Liver (tissue), 8 donors: ENCODE measurements at regions not wholly inside any gene's neighbourhood (a gene's known extent, or its start where the extent isn't known, plus 50 kb on each side); places are given as distances from the start of the nearest gene placed in this dataset.

ENCODE experiments used
- DNase-seq: peaks from one replicate; pipeline ENCODE4 v3.0.0-alpha.2; 2017; ENCODE audit warnings: low spot score
- H3K27ac ChIP-seq, 2 donors: one replicate each; pipeline ENCODE4 v1.7.0; 2013; ENCODE audit warnings: inconsistent platforms in 2 of 2, low read length in 2 of 2, control low read depth in 1 of 2, low read depth in 1 of 2, mild to moderate bottlenecking in 1 of 2
- H3K27me3 ChIP-seq, 4 donors: one replicate each; pipeline versions ENCODE4 v1.6.1 to v1.7.0; 2013; ENCODE audit warnings: low read length in 3 of 4, inconsistent platforms in 1 of 4, mild to moderate bottlenecking in 1 of 4, moderate library complexity in 1 of 4; ENCODE audit not compliant: control insufficient read depth in 4 of 4, insufficient read depth in 4 of 4
- H3K36me3 ChIP-seq, 4 donors: one replicate each; pipeline versions ENCODE4 v1.6.1 to v1.7.0; 2013; ENCODE audit warnings: low read length in 3 of 4, mild to moderate bottlenecking in 3 of 4, low read depth in 1 of 4, moderate library complexity in 1 of 4; ENCODE audit not compliant: control insufficient read depth in 4 of 4, insufficient read depth in 3 of 4
- H3K4me1 ChIP-seq, 4 donors: one replicate each; pipeline versions ENCODE4 v1.6.1 to v1.7.0; 2013; ENCODE audit warnings: low read length in 3 of 4, mild to moderate bottlenecking in 3 of 4, moderate library complexity in 1 of 4; ENCODE audit not compliant: control insufficient read depth in 4 of 4, insufficient read depth in 4 of 4
- H3K4me3 ChIP-seq, 3 donors: one replicate each; pipeline versions ENCODE4 v1.6.1 to v1.7.0; 2013; ENCODE audit warnings: low read length in 3 of 3, control low read depth in 1 of 3, low read depth in 1 of 3, mild to moderate bottlenecking in 1 of 3
- H3K9ac ChIP-seq, 2 donors: one replicate each; pipeline ENCODE4 v1.7.0; 2013; ENCODE audit warnings: low read length in 2 of 2, mild to moderate bottlenecking in 2 of 2, moderate library complexity in 2 of 2, control low read depth in 1 of 2, low read depth in 1 of 2
- H3K9me3 ChIP-seq, 4 donors: one replicate each; pipeline versions ENCODE4 v1.6.1 to v1.7.0; 2013; ENCODE audit warnings: low read length in 3 of 4; ENCODE audit not compliant: control insufficient read depth in 4 of 4
- EGR1 ChIP-seq, 2 donors: IDR thresholded peaks; 2 replicates each; pipeline ENCODE4 v1.6.1; 2016 to 2018; ENCODE audit warnings: antibody characterized with exemption in 2 of 2, low read depth in 2 of 2
- FOXA1 ChIP-seq: IDR thresholded peaks from 2 replicates; pipeline ENCODE4 v1.6.1; 2016; ENCODE audit warnings: antibody characterized with exemption
- GABPA ChIP-seq, 2 donors: IDR thresholded peaks in 1 of 2; conservative IDR thresholded peaks in 1 of 2; 2 replicates each; pipeline ENCODE4 v1.6.1; 2016; ENCODE audit warnings: antibody characterized with exemption in 2 of 2, mild to moderate bottlenecking in 1 of 2, moderate library complexity in 1 of 2
- HNF4A ChIP-seq, 2 donors: conservative IDR thresholded peaks; 2 replicates each; pipeline ENCODE4 v1.6.1; 2016; ENCODE audit warnings: antibody characterized with exemption in 2 of 2, mild to moderate bottlenecking in 2 of 2
- HNF4G ChIP-seq: IDR thresholded peaks from 2 replicates; pipeline ENCODE4 v1.6.1; 2016; ENCODE audit warnings: antibody characterized with exemption
- NR2F2 ChIP-seq: IDR thresholded peaks from 2 replicates; pipeline ENCODE4 v1.6.1; 2016; ENCODE audit warnings: antibody characterized with exemption
- RAD21 ChIP-seq, 2 donors: IDR thresholded peaks; 2 replicates each; pipeline ENCODE4 v1.6.1; 2016; ENCODE audit warnings: antibody characterized with exemption in 2 of 2, mild to moderate bottlenecking in 2 of 2
- RXRA ChIP-seq, 2 donors: IDR thresholded peaks; 2 replicates each; pipeline ENCODE4 v1.6.1; 2017 to 2018; ENCODE audit warnings: antibody characterized with exemption in 2 of 2, mild to moderate bottlenecking in 1 of 2
- SP1 ChIP-seq: IDR thresholded peaks from 2 replicates; pipeline ENCODE4 v1.6.1; 2018; ENCODE audit warnings: antibody characterized with exemption, mild to moderate bottlenecking
- TAF1 ChIP-seq: conservative IDR thresholded peaks from 2 replicates; pipeline ENCODE4 v1.6.1; 2016; ENCODE audit warnings: antibody characterized with exemption, mild to moderate bottlenecking
- YY1 ChIP-seq: IDR thresholded peaks from 2 replicates; pipeline ENCODE4 v1.6.1; 2016; ENCODE audit warnings: antibody characterized with exemption, mild to moderate bottlenecking
- ZBTB33 ChIP-seq: IDR thresholded peaks from 2 replicates; pipeline ENCODE4 v1.6.1; 2016; ENCODE audit warnings: antibody characterized with exemption
- WGBS: extraction: QIAGEN DNeasy Blood & Tissue Kit; methylation state at CpG from one replicate; pipeline ENCODE4 v1.1.7; 2013; 5-methylcytosine and 5-hydroxymethylcytosine counted together
- TF ChIP-seq, protein P1 (sequence below): IDR thresholded peaks from 2 replicates; pipeline ENCODE4 v1.6.1; 2016; ENCODE audit warnings: antibody characterized with exemption
- TF ChIP-seq, protein P2 (sequence below): fragments of 150-350 bp; IDR thresholded peaks from 2 replicates; pipeline ENCODE4 v1.5.1; 2017; ENCODE audit warnings: improper control_type of control experiment, low read depth, low read length; ENCODE audit not compliant: missing input control
- TF ChIP-seq, protein P3 (sequence below): IDR thresholded peaks from 2 replicates; pipeline ENCODE4 v1.6.1; 2016; ENCODE audit warnings: antibody characterized with exemption, mild to moderate bottlenecking
- donor health status: healthy.
- donor health status: healthy.
- donor health status: healthy.
- donor health status: healthy.
- donor health status: healthy.

GRCh38 chr16:66099306-66099705 is 267.2 kb upstream of the CDH5 start (continued):
- TF ChIP-seq, protein P1, sequence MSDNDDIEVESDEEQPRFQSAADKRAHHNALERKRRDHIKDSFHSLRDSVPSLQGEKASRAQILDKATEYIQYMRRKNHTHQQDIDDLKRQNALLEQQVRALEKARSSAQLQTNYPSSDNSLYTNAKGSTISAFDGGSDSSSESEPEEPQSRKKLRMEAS, result no peak
- TF ChIP-seq RXRA (IDR thresholded peaks at IDR 0.05) (no peak), TAF1 (no peak), NR2F2 (no peak)

DNA sequence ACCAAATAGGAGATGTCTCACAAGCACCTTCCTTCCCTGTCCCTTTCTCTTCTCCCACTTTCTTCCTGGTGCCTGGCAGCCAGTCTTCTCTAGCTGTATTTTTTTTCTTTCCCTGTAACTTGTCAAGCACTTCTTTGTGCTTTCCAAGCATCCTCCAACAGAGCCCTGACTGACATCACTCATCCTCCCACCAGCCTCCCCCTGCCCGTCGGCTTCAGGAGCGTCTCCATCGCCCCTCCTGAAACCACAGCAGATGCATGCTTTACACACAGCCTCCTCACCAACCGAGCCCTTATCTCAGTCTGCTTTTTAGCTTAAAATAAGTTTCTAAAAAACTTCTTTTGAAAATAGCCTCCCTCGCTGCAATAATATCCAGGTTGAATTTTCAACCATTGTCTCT is 268.7 kb upstream of the CDH5 start:
- Histone ChIP-seq H3K4me3 (no peak overlapping the region), H3K9ac (no peak overlapping the region), H3K4me1 (no peaks in the 10 kb centered on the region), H3K36me3 (no peaks in the 10 kb centered on the region), H3K27ac (no peak overlapping the region), H3K9me3 (no peaks in the 10 kb centered on the region), H3K27me3 (no peaks in the 10 kb centered on the region)
- WGBS, result 52% methylated on average over 6 of the region's 6 CpGs
- DNase-seq, result no peak
- TF ChIP-seq EGR1 (IDR thresholded peaks at IDR 0.05; ENCODE audit: low read depth in 2 of 2), result no peak
- no peak for TF ChIP-seq ZBTB33
- TF ChIP-seq GABPA (IDR thresholded peaks at IDR 0.05 in 1 of 2, conservative IDR thresholded peaks at IDR 0.05 in 1 of 2), result no peak
- no peak for TF ChIP-seq RAD21 (IDR thresholded peaks at IDR 0.05)
- no peak for TF ChIP-seq FOXA1
- TF ChIP-seq RXRA (IDR thresholded peaks at IDR 0.05), result no peak
- TF ChIP-seq, protein P2, sequence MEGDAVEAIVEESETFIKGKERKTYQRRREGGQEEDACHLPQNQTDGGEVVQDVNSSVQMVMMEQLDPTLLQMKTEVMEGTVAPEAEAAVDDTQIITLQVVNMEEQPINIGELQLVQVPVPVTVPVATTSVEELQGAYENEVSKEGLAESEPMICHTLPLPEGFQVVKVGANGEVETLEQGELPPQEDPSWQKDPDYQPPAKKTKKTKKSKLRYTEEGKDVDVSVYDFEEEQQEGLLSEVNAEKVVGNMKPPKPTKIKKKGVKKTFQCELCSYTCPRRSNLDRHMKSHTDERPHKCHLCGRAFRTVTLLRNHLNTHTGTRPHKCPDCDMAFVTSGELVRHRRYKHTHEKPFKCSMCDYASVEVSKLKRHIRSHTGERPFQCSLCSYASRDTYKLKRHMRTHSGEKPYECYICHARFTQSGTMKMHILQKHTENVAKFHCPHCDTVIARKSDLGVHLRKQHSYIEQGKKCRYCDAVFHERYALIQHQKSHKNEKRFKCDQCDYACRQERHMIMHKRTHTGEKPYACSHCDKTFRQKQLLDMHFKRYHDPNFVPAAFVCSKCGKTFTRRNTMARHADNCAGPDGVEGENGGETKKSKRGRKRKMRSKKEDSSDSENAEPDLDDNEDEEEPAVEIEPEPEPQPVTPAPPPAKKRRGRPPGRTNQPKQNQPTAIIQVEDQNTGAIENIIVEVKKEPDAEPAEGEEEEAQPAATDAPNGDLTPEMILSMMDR, result no peak
- TF ChIP-seq HNF4A (conservative IDR thresholded peaks at IDR 0.05), result no peak
- no peak for TF ChIP-seq HNF4G
- TF ChIP-seq, protein P3, sequence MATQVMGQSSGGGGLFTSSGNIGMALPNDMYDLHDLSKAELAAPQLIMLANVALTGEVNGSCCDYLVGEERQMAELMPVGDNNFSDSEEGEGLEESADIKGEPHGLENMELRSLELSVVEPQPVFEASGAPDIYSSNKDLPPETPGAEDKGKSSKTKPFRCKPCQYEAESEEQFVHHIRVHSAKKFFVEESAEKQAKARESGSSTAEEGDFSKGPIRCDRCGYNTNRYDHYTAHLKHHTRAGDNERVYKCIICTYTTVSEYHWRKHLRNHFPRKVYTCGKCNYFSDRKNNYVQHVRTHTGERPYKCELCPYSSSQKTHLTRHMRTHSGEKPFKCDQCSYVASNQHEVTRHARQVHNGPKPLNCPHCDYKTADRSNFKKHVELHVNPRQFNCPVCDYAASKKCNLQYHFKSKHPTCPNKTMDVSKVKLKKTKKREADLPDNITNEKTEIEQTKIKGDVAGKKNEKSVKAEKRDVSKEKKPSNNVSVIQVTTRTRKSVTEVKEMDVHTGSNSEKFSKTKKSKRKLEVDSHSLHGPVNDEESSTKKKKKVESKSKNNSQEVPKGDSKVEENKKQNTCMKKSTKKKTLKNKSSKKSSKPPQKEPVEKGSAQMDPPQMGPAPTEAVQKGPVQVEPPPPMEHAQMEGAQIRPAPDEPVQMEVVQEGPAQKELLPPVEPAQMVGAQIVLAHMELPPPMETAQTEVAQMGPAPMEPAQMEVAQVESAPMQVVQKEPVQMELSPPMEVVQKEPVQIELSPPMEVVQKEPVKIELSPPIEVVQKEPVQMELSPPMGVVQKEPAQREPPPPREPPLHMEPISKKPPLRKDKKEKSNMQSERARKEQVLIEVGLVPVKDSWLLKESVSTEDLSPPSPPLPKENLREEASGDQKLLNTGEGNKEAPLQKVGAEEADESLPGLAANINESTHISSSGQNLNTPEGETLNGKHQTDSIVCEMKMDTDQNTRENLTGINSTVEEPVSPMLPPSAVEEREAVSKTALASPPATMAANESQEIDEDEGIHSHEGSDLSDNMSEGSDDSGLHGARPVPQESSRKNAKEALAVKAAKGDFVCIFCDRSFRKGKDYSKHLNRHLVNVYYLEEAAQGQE, result no peak
- no peak for TF ChIP-seq SP1

DNA sequence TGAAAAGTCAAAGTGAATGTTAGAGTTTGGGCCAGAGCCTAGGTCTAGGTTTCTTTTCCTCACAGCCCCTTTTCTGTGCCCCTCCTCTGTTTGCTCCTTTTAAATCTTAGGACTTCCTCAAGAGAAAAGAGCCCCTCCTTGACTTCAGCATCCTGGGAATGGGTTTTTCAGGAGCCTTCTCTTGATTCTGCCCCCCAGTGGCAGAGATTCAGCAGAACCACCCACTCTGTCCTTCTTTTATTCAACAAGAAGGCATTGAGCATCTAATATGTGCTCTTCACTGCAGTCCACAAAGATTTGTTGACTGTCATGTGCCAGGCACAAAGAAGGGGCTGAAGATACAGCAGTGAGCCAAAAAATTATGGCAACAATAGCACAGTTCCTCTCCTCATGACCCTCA is 270.8 kb upstream of the CDH5 start:
- H3K36me3 ChIP-seq, result no peaks in the 10 kb centered on the region
- H3K4me1 ChIP-seq, result no peaks in the 10 kb centered on the region
- H3K4me3 ChIP-seq, result no peak overlapping the region
- H3K9me3 ChIP-seq, result no peaks in the 10 kb centered on the region
- no peaks in the 10 kb centered on the region for H3K27me3 ChIP-seq
- H3K27ac ChIP-seq, result no peak overlapping the region
- H3K9ac ChIP-seq, result no peak overlapping the region
- DNase-seq, result no peak
- TF ChIP-seq, protein P3, result no peak
- TF ChIP-seq HNF4G (no peak), RXRA (IDR thresholded peaks at IDR 0.05) (no peak), SP1 (no peak), GABPA (IDR thresholded peaks at IDR 0.05 in 1 of 2, conservative IDR thresholded peaks at IDR 0.05 in 1 of 2) (no peak), HNF4A (conservative IDR thresholded peaks at IDR 0.05) (no peak), EGR1 (IDR thresholded peaks at IDR 0.05; ENCODE audit: low read depth in 2 of 2) (no peak), FOXA1 (no peak), YY1 (no peak), NR2F2 (no peak), TAF1 (no peak)
- TF ChIP-seq, protein P2, result no peak
- TF ChIP-seq, protein P1, result no peak
